HG03159 (cell line): ENCODE measurements at regions not wholly inside any gene's neighbourhood (a gene's known extent, or its start where the extent isn't known, plus 50 kb on each side); places are given as distances from the start of the nearest gene placed in this dataset.
A peak's percentile ranks its signal among the peaks of the same experiment; 100 is the strongest.

ENCODE experiments used
- ATAC-seq: cut with Tn5 transposase; IDR thresholded peaks from one replicate; pipeline ENCODE4 v1.9.1; 2021; ENCODE audit warnings: mild to moderate bottlenecking, moderate library complexity; ENCODE audit not compliant: unreplicated experiment

DNA sequence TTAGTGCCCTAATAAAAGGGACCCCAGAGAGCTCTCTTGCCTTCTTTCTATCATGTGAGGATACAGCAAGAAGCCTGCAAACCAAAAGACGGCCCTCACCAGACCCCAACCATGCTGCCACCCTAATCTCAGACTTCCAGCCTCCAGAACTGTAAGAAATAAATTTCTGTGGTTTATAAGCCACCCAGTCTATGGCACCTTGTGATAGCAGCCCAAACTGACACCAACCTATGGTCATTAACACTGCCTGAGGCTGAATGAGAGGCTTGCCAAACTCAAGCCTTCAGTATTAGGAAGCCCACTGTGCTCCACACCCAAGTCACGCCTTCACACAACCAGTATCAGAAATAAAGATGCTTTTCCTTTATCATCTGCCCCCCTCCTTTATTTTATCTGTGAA lies 127.3 kb upstream of the KLF3 start:
- ATAC-seq, result no peak

GRCh38 chr4:38537666-38538065 lies 126.3 kb upstream of the KLF3 start:
- ATAC-seq, result no peak

DNA sequence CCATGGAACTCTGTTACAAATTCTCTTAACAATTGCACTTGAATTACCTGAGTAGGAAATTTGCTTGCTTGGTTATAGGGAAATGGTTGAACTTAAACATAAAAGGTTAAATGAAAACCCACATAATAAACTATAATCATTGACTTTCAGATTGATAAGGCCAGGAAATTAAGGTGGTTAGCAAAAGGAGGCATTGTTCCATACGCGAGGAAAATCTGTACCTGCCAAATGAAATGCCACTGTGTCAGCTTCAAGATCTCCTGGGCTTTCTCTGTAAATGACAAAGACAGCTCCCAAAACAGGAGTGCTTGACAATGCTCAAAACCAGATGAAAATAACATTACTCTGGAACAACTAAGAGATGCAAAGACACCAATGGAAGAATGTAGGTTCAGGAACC lies 125.5 kb upstream of the KLF3 start:
- no peak for ATAC-seq

DNA sequence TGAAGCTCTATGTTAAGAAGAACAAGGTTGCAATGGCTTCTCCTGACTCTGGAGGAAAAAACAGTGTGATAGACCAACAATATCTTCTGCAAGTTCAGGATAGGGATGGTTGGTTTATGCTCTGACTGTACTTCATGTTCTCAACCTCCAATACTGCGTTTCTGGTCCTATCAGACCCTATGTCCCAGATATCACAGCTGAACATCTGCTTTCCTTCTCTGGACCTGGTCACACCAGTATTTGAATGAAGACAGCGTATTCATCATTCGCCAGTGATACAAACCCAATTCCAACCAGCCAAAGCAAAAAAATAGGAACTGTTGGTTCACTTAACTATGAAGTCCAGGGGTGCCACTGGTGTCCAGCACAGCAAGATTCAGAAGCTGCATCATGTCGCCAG lies 124.5 kb upstream of the KLF3 start:
- ATAC-seq, result no peak

GRCh38 chr4:38547052-38547451 lies 116.9 kb upstream of the KLF3 start:
- no peak for ATAC-seq

DNA sequence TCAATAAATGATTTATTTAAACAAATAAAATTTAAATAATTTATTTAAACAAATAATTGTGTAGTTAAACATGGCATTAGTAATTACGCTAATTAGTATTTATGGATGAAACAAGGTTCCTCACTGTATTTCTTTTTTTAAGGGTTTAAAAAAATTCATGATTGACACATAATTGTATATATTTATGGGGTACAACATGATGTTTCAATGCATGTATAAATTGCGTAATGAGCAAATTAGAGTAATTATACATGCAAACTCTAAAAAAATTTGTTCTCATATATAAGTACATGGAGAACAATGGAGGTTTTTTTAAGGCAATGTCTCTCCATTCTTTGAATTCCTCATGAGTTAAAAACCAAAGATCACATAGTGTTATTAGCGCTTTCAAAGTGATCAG lies 115.7 kb upstream of the KLF3 start:
- ATAC-seq, result no peak

DNA sequence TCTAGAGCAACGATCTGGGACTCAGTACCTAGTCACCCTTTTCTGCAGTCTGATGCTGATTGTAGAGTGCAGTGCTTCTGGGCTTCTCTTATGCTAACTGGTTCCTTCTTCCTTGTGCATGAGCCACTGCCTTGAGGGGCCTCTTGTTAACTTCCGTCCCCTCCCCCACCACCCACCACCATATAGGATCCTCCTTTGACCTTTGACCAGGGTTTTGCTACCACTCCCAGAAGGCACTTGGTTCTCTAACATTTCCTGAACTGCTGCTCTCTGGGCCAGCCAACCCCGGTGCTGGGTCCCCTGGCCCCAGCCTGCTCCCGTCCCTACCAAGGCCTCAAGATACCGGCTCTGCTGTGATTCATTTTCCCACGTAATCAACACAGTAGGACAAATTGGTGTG lies 104.6 kb upstream of the KLF3 start:
- ATAC-seq, result no peak

GRCh38 chr4:38560340-38560739 lies 103.7 kb upstream of the KLF3 start:
- ATAC-seq, result peak; percentile 11

DNA sequence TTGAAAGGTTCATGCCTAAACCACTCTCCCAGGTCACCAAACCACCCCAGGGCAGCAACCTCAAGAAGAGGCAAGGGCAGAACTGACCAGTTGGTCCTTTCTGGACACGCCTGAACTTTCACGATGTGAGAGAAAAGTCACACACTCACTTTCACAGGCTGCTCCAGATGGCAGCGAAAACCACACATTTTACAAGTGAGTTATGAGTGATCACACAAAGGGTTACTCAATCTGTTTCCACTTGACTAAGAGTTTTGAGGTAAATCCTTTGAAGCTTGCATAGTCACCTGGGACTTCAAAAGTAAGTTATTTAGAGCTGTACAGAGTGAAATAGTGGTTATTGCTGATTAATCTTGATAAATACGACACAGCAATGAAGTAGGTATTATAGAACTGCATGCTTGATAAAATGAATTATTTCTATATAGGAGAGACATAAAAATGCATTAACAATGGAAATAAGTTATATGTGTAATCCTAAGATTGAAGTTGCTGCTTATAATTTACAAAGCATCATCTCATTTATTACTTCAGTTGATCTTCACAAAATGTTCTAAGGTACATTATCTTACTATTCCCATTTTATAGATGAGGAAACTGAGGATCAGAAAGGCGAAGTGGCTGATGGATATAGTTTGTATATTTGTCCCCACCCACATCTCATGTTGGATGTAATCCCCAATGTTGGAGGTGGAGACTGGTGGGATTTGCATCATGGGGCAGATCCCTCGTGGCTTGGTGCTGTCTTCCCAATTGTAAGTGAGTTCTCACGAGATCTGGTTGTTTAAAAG lies 103.0 kb upstream of the KLF3 start:
- ATAC-seq, result peak; percentile 92

- no peak for ATAC-seq
These were observed 101.2 kb upstream of the KLF3 start for GRCh38 chr4:38562751-38563198.

GRCh38 chr4:38563707-38564495 lies 100.1 kb upstream of the KLF3 start:
- no peak for ATAC-seq

GRCh38 chr4:38565271-38566199 lies 98.5 kb upstream of the KLF3 start:
- no peak for ATAC-seq

DNA sequence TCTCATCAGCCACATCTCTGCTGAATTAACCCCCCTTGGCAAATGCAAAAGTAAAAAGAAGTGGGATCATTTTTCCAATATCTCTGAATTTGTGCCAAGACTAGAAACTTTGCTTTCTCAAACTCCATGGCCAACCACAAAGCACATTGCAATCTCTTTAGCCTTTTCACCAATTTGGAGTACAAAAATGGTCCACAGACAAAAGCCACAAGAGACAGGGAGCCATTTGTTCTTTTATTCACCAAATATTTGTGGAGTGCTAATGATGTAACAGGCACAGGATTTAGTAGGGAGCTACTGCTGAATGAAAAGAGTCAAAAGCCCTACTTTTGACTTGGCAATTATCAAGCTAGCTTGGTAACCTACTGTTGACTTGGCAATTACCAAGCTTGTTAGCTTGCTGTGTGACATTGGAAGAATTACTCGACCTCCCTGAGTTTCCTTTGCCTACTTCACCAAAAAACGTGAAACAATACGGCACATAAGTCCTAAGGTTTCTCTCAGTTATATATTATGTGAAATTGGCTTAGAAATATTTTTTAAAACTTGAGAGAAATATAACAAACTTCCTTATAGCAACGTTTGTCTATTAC lies 97.1 kb upstream of the KLF3 start:
- no peak for ATAC-seq

DNA sequence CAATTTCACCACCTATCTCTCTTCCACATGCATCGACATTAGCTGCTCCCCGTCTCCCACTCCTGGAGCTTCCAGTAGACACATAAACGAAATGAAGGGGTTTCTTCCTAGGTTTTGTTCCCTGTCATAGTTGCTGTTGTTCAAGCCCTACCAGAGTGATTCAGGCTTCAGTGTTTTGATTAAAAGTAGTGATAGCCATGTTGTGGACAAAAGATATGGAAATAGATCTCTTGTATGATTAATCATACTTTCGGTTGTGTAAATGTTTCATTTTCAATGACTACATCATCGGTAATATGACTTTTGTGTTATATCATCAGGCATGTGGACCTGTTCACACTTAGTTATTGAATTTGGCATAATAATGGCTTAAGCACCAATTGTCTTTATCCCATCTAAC lies 96.5 kb upstream of the KLF3 start:
- ATAC-seq, result no peak

- no peak for ATAC-seq
These were observed 95.2 kb upstream of the KLF3 start for GRCh38 chr4:38568768-38569167.

- no peak for ATAC-seq
These were observed 93.2 kb upstream of the KLF3 start for GRCh38 chr4:38570647-38571276.

GRCh38 chr4:38572793-38573192 lies 91.2 kb upstream of the KLF3 start:
- no peak for ATAC-seq

GRCh38 chr4:38574559-38575333 lies 89.3 kb upstream of the KLF3 start:
- no peak for ATAC-seq

GRCh38 chr4:38576767-38577166 lies 87.2 kb upstream of the KLF3 start:
- no peak for ATAC-seq

- ATAC-seq, result no peak
These were observed 86.5 kb upstream of the KLF3 start for GRCh38 chr4:38577462-38577861.
